B cell (primary cell): ENCODE measurements at regions not wholly inside any gene's neighbourhood (a gene's known extent, or its start where the extent isn't known, plus 50 kb on each side); places are given as distances from the start of the nearest gene placed in this dataset.

ENCODE experiments used
- ATAC-seq: fragments of 200-7000 bp; cut with Tn5 transposase; one replicate; pipeline ENCODE4 v1.10.0; 2021; ENCODE audit warnings: low read depth, mild to moderate bottlenecking, moderate number of reproducible peaks, moderate library complexity
- CTCF ChIA-PET: fragments of 350-600 bp; sonication (Branson Sonifier 250); formaldehyde crosslinking; loops from one replicate; lab custom pipeline; 2021; ENCODE audit warnings: antibody characterized with exemption, inconsistent platforms; lab: Charles Lee
- POLR2A ChIA-PET: fragments of 350-600 bp; sonication (Branson Sonifier 250); formaldehyde crosslinking; loops from one replicate; lab custom pipeline; 2021; ENCODE audit warnings: antibody characterized with exemption; lab: Charles Lee
- DNase-seq: peaks from one replicate; pipeline ENCODE4 v3.0.0; 2013
- H2AFZ ChIP-seq: 2 replicates; pipeline ENCODE4 v1.6.1; 2012; ENCODE audit warnings: mild to moderate bottlenecking, low read depth, low read length; ENCODE audit not compliant: insufficient read depth, poor library complexity, severe bottlenecking
- H3K27ac ChIP-seq, 2 donors: 1 replicate in 1 of 2; 2 replicates in 1 of 2; pipeline ENCODE4 v1.5.1; 2012 to 2013; ENCODE audit warnings: low read length in 2 of 2, mild to moderate bottlenecking in 2 of 2, moderate library complexity in 1 of 2
- H3K27me3 ChIP-seq, 4 experiments: fragments of 200-600 bp in 1 of 4; sonication (generic) in 1 of 4; replicated peaks in 1 of 4; 1 replicate in 2 of 4; 2 replicates in 2 of 4; pipeline versions ENCODE4 v1.6.1 to v1.7.0; 2013 to 2016; ENCODE audit warnings: low read length in 3 of 4, mild to moderate bottlenecking in 2 of 4, mixed read lengths in 1 of 4, moderate library complexity in 1 of 4; ENCODE audit not compliant: insufficient read depth in 4 of 4, control insufficient read depth in 3 of 4; ENCODE audit errors: control extremely low read depth in 1 of 4
- H3K36me3 ChIP-seq, 2 experiments: replicated peaks in 1 of 2; 1 replicate in 1 of 2; 2 replicates in 1 of 2; pipeline versions ENCODE4 v1.6.1 to v1.7.1; 2013; ENCODE audit warnings: low read length in 1 of 2; ENCODE audit not compliant: insufficient read depth in 2 of 2, control insufficient read depth in 1 of 2; ENCODE audit errors: control extremely low read depth in 1 of 2, extremely low read depth in 1 of 2
- H3K4me1 ChIP-seq, 2 donors: fragments of 200-600 bp in 1 of 2; sonication (generic) in 1 of 2; 1 replicate in 1 of 2; 2 replicates in 1 of 2; pipeline versions ENCODE4 v1.5.1 to v1.6.1; 2013 to 2017; ENCODE audit warnings: low read length in 2 of 2; ENCODE audit not compliant: control insufficient read depth in 2 of 2, insufficient read depth in 2 of 2
- H3K4me2 ChIP-seq: replicated peaks from 2 replicates; pipeline ENCODE3; 2012; ENCODE audit warnings: mild to moderate bottlenecking, low read depth, low read length; ENCODE audit not compliant: poor library complexity, severe bottlenecking
- H3K4me3 ChIP-seq, 5 experiments: fragments of 200-600 bp in 1 of 5; sonication (generic) in 1 of 5; 1 replicate in 3 of 5; 2 replicates in 2 of 5; pipeline versions ENCODE4 v1.5.1 to v1.7.0; 2011 to 2016; ENCODE audit warnings: low read length in 4 of 5, mild to moderate bottlenecking in 4 of 5, low read depth in 2 of 5, control low read depth in 1 of 5, moderate library complexity in 1 of 5; ENCODE audit not compliant: insufficient read depth in 1 of 5; ENCODE audit errors: control extremely low read depth in 1 of 5, extremely low read depth in 1 of 5
- H3K79me2 ChIP-seq: fragments of 200-600 bp; sonication (generic); one replicate; pipeline ENCODE4 v1.6.0; 2016; ENCODE audit warnings: low read length; ENCODE audit not compliant: control insufficient read depth, insufficient read depth
- H3K9ac ChIP-seq: fragments of 200-600 bp; sonication (generic); 2 replicates; pipeline ENCODE4 v1.6.1; 2017; ENCODE audit warnings: mild to moderate bottlenecking, low read length, moderate library complexity
- H3K9me3 ChIP-seq, 3 donors: one replicate each; pipeline versions ENCODE4 v1.6.1 to v1.7.1; 2013; ENCODE audit warnings: low read length in 2 of 3; ENCODE audit not compliant: control insufficient read depth in 2 of 3, insufficient read depth in 1 of 3; ENCODE audit errors: control extremely low read depth in 1 of 3
- H4K20me1 ChIP-seq: 2 replicates; pipeline ENCODE4 v1.6.0; 2012; ENCODE audit warnings: mild to moderate bottlenecking, low read length; ENCODE audit not compliant: insufficient read depth, control insufficient read depth, poor library complexity, severe bottlenecking
- H3K27ac Mint-ChIP-seq: one replicate; pipeline ENCODE4 v1.8.0; 2021; ENCODE audit warnings: mixed read lengths
- H3K27me3 Mint-ChIP-seq: one replicate; pipeline ENCODE4 v1.8.0; 2021; ENCODE audit warnings: mixed read lengths
- H3K4me1 Mint-ChIP-seq: one replicate; pipeline ENCODE4 v1.8.0; 2021; ENCODE audit warnings: mixed read lengths
- H3K4me3 Mint-ChIP-seq: one replicate; pipeline ENCODE4 v1.8.0; 2021; ENCODE audit warnings: mixed read lengths
- H3K9me3 Mint-ChIP-seq: one replicate; pipeline ENCODE4 v1.8.0; 2022; ENCODE audit warnings: mixed read lengths; ENCODE audit not compliant: insufficient read depth
- CTCF ChIP-seq: fragments of 200-600 bp; IDR thresholded peaks from one replicate; pipeline ENCODE4 v1.8.0; 2022; ENCODE audit warnings: antibody characterized with exemption, mild to moderate bottlenecking
- EZH2 ChIP-seq: IDR thresholded peaks from 2 replicates; pipeline ENCODE4 v1.6.1; 2012; ENCODE audit warnings: borderline replicate concordance, low read depth, mild to moderate bottlenecking, moderate library complexity, low read length; ENCODE audit not compliant: insufficient read depth, poor library complexity, severe bottlenecking
- WGBS: methylation state at CpG from one replicate; pipeline ENCODE4 v1.1.5; 2013; ENCODE audit warnings: missing lambda C conversion rate; ENCODE audit not compliant: insufficient coverage; 5-methylcytosine and 5-hydroxymethylcytosine counted together
- intact Hi-C: fragments of 100-400 bp; cut with micrococcal nuclease; formaldehyde crosslinking; loops from one replicate; pipeline ENCODE4 v1.10.0; 2022

DNA sequence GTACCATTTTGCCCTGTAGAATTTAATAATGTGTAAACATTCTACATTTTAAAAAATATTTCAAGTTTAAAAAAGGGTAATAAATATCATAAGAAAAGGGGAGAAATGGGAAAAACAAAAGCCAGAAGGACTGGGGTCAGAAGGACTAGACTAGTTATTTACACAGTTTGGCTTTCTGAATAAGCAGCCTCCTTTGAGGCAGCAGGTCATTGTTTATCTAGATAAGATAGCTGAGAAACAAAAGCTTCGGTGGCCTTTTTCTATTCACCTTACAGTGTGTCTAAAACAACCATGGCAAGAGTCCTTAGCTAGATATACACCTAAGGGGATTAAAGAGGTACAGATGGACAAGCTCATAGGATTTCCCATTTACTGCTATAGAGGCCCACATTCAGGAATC lies 396.5 kb upstream of the PMFBP1 start:
- no peak for ATAC-seq
- ChIA-PET CTCF (no interaction called here), POLR2A (no interaction called here)
- Mint-ChIP-seq H3K27ac (no peak overlapping the region), H3K4me3 (no peak overlapping the region), H3K9me3 (no peaks in the 10 kb centered on the region), H3K4me1 (peaks cover 3% of the 10 kb centered on the region), H3K27me3 (no peaks in the 10 kb centered on the region)
- no peak for DNase-seq
- H3K4me2 ChIP-seq = no peak overlapping the region
- intact Hi-C loops = no loop called here
- no peak overlapping the region for H3K27ac ChIP-seq
- no peak overlapping the region for H3K9ac ChIP-seq
- no peaks in the 10 kb centered on the region for H4K20me1 ChIP-seq
- WGBS = no CpG with 5 or more reads among the region's 1 CpG
- H3K36me3 ChIP-seq = no peaks in the 10 kb centered on the region
- no peaks in the 10 kb centered on the region for H3K27me3 ChIP-seq
- H3K9me3 ChIP-seq = no peaks in the 10 kb centered on the region
- H2AFZ ChIP-seq = no peak overlapping the region
- H3K4me3 ChIP-seq = no peak overlapping the region
- no peaks in the 10 kb centered on the region for H3K79me2 ChIP-seq
- no peak for TF ChIP-seq CTCF
- no peak for TF ChIP-seq EZH2
- H3K4me1 ChIP-seq = no peaks in the 10 kb centered on the region

- Histone ChIP-seq H3K4me2 (no peak overlapping the region), H3K9me3 (no peaks in the 10 kb centered on the region), H3K27me3 (no peaks in the 10 kb centered on the region), H4K20me1 (no peaks in the 10 kb centered on the region), H3K9ac (no peak overlapping the region), H3K4me3 (no peak overlapping the region), H3K27ac (no peak overlapping the region), H3K79me2 (no peaks in the 10 kb centered on the region), H3K4me1 (no peaks in the 10 kb centered on the region), H3K36me3 (no peaks in the 10 kb centered on the region), H2AFZ (no peak overlapping the region)
- no peaks in the 10 kb centered on the region for H3K27me3 Mint-ChIP-seq
- WGBS = no CpG with 5 or more reads among the region's 1 CpG
- no peak overlapping the region for H3K27ac Mint-ChIP-seq
- DNase-seq (no peak), ATAC-seq (no peak)
- intact Hi-C loops = no loop called here
- ChIA-PET CTCF (no interaction called here), POLR2A (no interaction called here)
- peaks cover 5% of the 10 kb centered on the region for H3K4me1 Mint-ChIP-seq
- H3K9me3 Mint-ChIP-seq = no peaks in the 10 kb centered on the region
- TF ChIP-seq CTCF (no peak), EZH2 (no peak)
- H3K4me3 Mint-ChIP-seq = no peak overlapping the region
These were observed 394.2 kb upstream of the PMFBP1 start for GRCh38 chr16:72566174-72566573.
